B cell (primary cell): ENCODE measurements at regions not wholly inside any gene's neighbourhood (a gene's known extent, or its start where the extent isn't known, plus 50 kb on each side); places are given as distances from the start of the nearest gene placed in this dataset.

Experiments used
- ATAC-seq: fragments of 200-7000 bp; cut with Tn5 transposase; one replicate; pipeline ENCODE4 v1.10.0; 2021; ENCODE audit warnings: low read depth, mild to moderate bottlenecking, moderate number of reproducible peaks, moderate library complexity
- CTCF ChIA-PET: fragments of 350-600 bp; sonication (Branson Sonifier 250); formaldehyde crosslinking; loops from one replicate; lab custom pipeline; 2021; ENCODE audit warnings: antibody characterized with exemption, inconsistent platforms; lab: Charles Lee
- POLR2A ChIA-PET: fragments of 350-600 bp; sonication (Branson Sonifier 250); formaldehyde crosslinking; loops from one replicate; lab custom pipeline; 2021; ENCODE audit warnings: antibody characterized with exemption; lab: Charles Lee
- DNase-seq: peaks from one replicate; pipeline ENCODE4 v3.0.0; 2013
- H2AFZ ChIP-seq: 2 replicates; pipeline ENCODE4 v1.6.1; 2012; ENCODE audit warnings: mild to moderate bottlenecking, low read depth, low read length; ENCODE audit not compliant: insufficient read depth, poor library complexity, severe bottlenecking
- H3K27ac ChIP-seq, 2 donors: 1 replicate in 1 of 2; 2 replicates in 1 of 2; pipeline ENCODE4 v1.5.1; 2012 to 2013; ENCODE audit warnings: low read length in 2 of 2, mild to moderate bottlenecking in 2 of 2, moderate library complexity in 1 of 2
- H3K27me3 ChIP-seq, 4 experiments: fragments of 200-600 bp in 1 of 4; sonication (generic) in 1 of 4; replicated peaks in 1 of 4; 1 replicate in 2 of 4; 2 replicates in 2 of 4; pipeline versions ENCODE4 v1.6.1 to v1.7.0; 2013 to 2016; ENCODE audit warnings: low read length in 3 of 4, mild to moderate bottlenecking in 2 of 4, mixed read lengths in 1 of 4, moderate library complexity in 1 of 4; ENCODE audit not compliant: insufficient read depth in 4 of 4, control insufficient read depth in 3 of 4; ENCODE audit errors: control extremely low read depth in 1 of 4
- H3K36me3 ChIP-seq, 2 experiments: replicated peaks in 1 of 2; 1 replicate in 1 of 2; 2 replicates in 1 of 2; pipeline versions ENCODE4 v1.6.1 to v1.7.1; 2013; ENCODE audit warnings: low read length in 1 of 2; ENCODE audit not compliant: insufficient read depth in 2 of 2, control insufficient read depth in 1 of 2; ENCODE audit errors: control extremely low read depth in 1 of 2, extremely low read depth in 1 of 2
- H3K4me1 ChIP-seq, 2 donors: fragments of 200-600 bp in 1 of 2; sonication (generic) in 1 of 2; 1 replicate in 1 of 2; 2 replicates in 1 of 2; pipeline versions ENCODE4 v1.5.1 to v1.6.1; 2013 to 2017; ENCODE audit warnings: low read length in 2 of 2; ENCODE audit not compliant: control insufficient read depth in 2 of 2, insufficient read depth in 2 of 2
- H3K4me2 ChIP-seq: replicated peaks from 2 replicates; pipeline ENCODE3; 2012; ENCODE audit warnings: mild to moderate bottlenecking, low read depth, low read length; ENCODE audit not compliant: poor library complexity, severe bottlenecking
- H3K4me3 ChIP-seq, 5 experiments: fragments of 200-600 bp in 1 of 5; sonication (generic) in 1 of 5; 1 replicate in 3 of 5; 2 replicates in 2 of 5; pipeline versions ENCODE4 v1.5.1 to v1.7.0; 2011 to 2016; ENCODE audit warnings: low read length in 4 of 5, mild to moderate bottlenecking in 4 of 5, low read depth in 2 of 5, control low read depth in 1 of 5, moderate library complexity in 1 of 5; ENCODE audit not compliant: insufficient read depth in 1 of 5; ENCODE audit errors: control extremely low read depth in 1 of 5, extremely low read depth in 1 of 5
- H3K79me2 ChIP-seq: fragments of 200-600 bp; sonication (generic); one replicate; pipeline ENCODE4 v1.6.0; 2016; ENCODE audit warnings: low read length; ENCODE audit not compliant: control insufficient read depth, insufficient read depth
- H3K9ac ChIP-seq: fragments of 200-600 bp; sonication (generic); 2 replicates; pipeline ENCODE4 v1.6.1; 2017; ENCODE audit warnings: mild to moderate bottlenecking, low read length, moderate library complexity
- H3K9me3 ChIP-seq, 3 donors: one replicate each; pipeline versions ENCODE4 v1.6.1 to v1.7.1; 2013; ENCODE audit warnings: low read length in 2 of 3; ENCODE audit not compliant: control insufficient read depth in 2 of 3, insufficient read depth in 1 of 3; ENCODE audit errors: control extremely low read depth in 1 of 3
- H4K20me1 ChIP-seq: 2 replicates; pipeline ENCODE4 v1.6.0; 2012; ENCODE audit warnings: mild to moderate bottlenecking, low read length; ENCODE audit not compliant: insufficient read depth, control insufficient read depth, poor library complexity, severe bottlenecking
- H3K27ac Mint-ChIP-seq: one replicate; pipeline ENCODE4 v1.8.0; 2021; ENCODE audit warnings: mixed read lengths
- H3K27me3 Mint-ChIP-seq: one replicate; pipeline ENCODE4 v1.8.0; 2021; ENCODE audit warnings: mixed read lengths
- H3K4me1 Mint-ChIP-seq: one replicate; pipeline ENCODE4 v1.8.0; 2021; ENCODE audit warnings: mixed read lengths
- H3K4me3 Mint-ChIP-seq: one replicate; pipeline ENCODE4 v1.8.0; 2021; ENCODE audit warnings: mixed read lengths
- H3K9me3 Mint-ChIP-seq: one replicate; pipeline ENCODE4 v1.8.0; 2022; ENCODE audit warnings: mixed read lengths; ENCODE audit not compliant: insufficient read depth
- CTCF ChIP-seq: fragments of 200-600 bp; IDR thresholded peaks from one replicate; pipeline ENCODE4 v1.8.0; 2022; ENCODE audit warnings: antibody characterized with exemption, mild to moderate bottlenecking
- EZH2 ChIP-seq: IDR thresholded peaks from 2 replicates; pipeline ENCODE4 v1.6.1; 2012; ENCODE audit warnings: borderline replicate concordance, low read depth, mild to moderate bottlenecking, moderate library complexity, low read length; ENCODE audit not compliant: insufficient read depth, poor library complexity, severe bottlenecking
- WGBS: methylation state at CpG from one replicate; pipeline ENCODE4 v1.1.5; 2013; ENCODE audit warnings: missing lambda C conversion rate; ENCODE audit not compliant: insufficient coverage; 5-methylcytosine and 5-hydroxymethylcytosine counted together
- intact Hi-C: fragments of 100-400 bp; cut with micrococcal nuclease; formaldehyde crosslinking; loops from one replicate; pipeline ENCODE4 v1.10.0; 2022

- Histone ChIP-seq H2AFZ (no peak overlapping the region), H3K4me3 (no peak overlapping the region), H3K27me3 (peaks cover 0 to 4% (median 0%) of the 10 kb centered on the region in 4 experiments), H3K27ac (no peak overlapping the region), H3K4me2 (no peak overlapping the region), H4K20me1 (no peaks in the 10 kb centered on the region), H3K36me3 (no peaks in the 10 kb centered on the region), H3K4me1 (no peaks in the 10 kb centered on the region), H3K9me3 (peaks cover 0 to 3% (median 0%) of the 10 kb centered on the region in 3 donors), H3K79me2 (no peaks in the 10 kb centered on the region), H3K9ac (no peak overlapping the region)
- Mint-ChIP-seq H3K4me1 (no peaks in the 10 kb centered on the region), H3K27ac (no peak overlapping the region), H3K4me3 (no peak overlapping the region), H3K27me3 (peaks cover 3% of the 10 kb centered on the region), H3K9me3 (peaks cover 6% of the 10 kb centered on the region)
- DNase-seq (no peak), ATAC-seq (no peak)
- ChIA-PET POLR2A (no interaction called here), CTCF (no interaction called here)
- no peak for TF ChIP-seq EZH2
- no peak for TF ChIP-seq CTCF
- intact Hi-C loops = no loop called here
- 80% methylated on average over 7 of the region's 8 CpGs for WGBS
These were observed 186.4 kb upstream of the KL start for GRCh38 chr13:32829676-32830335.

GRCh38 chr13:32830336-32831031, 185.7 kb upstream of the KL start:
- 95% methylated on average over 4 of the region's 10 CpGs for WGBS
- no peak for ATAC-seq
- no peak overlapping the region for H3K4me3 Mint-ChIP-seq
- peaks cover 3% of the 10 kb centered on the region for H3K27me3 Mint-ChIP-seq
- Histone ChIP-seq H3K27me3 (peaks cover 0 to 4% (median 0%) of the 10 kb centered on the region in 4 experiments), H3K9me3 (peaks cover 0 to 6% (median 0%) of the 10 kb centered on the region in 3 donors), H3K4me3 (no peak overlapping the region), H2AFZ (no peak overlapping the region), H4K20me1 (no peaks in the 10 kb centered on the region), H3K9ac (no peak overlapping the region), H3K36me3 (no peaks in the 10 kb centered on the region), H3K4me2 (no peak overlapping the region), H3K79me2 (no peaks in the 10 kb centered on the region), H3K4me1 (no peaks in the 10 kb centered on the region), H3K27ac (no peak overlapping the region)
- intact Hi-C loops = no loop called here
- peaks cover 7% of the 10 kb centered on the region for H3K9me3 Mint-ChIP-seq
- H3K27ac Mint-ChIP-seq = no peak overlapping the region
- POLR2A ChIA-PET = no interaction called here
- DNase-seq = no peak
- CTCF ChIA-PET = no interaction called here
- TF ChIP-seq CTCF (no peak), EZH2 (no peak)
- H3K4me1 Mint-ChIP-seq = no peaks in the 10 kb centered on the region
